ENCODE measurements at regions not wholly inside any gene's neighbourhood (a gene's known extent, or its start where the extent isn't known, plus 50 kb on each side); places are given as distances from the start of the nearest gene placed in this dataset.

- H3K4me3 ChIP-seq (ENCODE audit: low read depth, low read length), result no peak overlapping the region
- in situ Hi-C loops (cut with HindIII; ENCODE audit: low sequenced_read_pairs), result no loop called here
- no peak for DNase-seq (ENCODE audit: low read depth)
- TF ChIP-seq CTCF (IDR thresholded peaks at IDR 0.05; ENCODE audit: low read depth, low read length, missing control alignments), result no peak
Measured at GRCh38 chr18:78473563-78473962, 506.1 kb upstream of the SALL3 start.

- no peak overlapping the region for H3K4me3 ChIP-seq (ENCODE audit: low read depth, low read length)
- no peak for DNase-seq (ENCODE audit: low read depth)
- in situ Hi-C loops (cut with HindIII; ENCODE audit: low sequenced_read_pairs), result no loop called here
- TF ChIP-seq CTCF (IDR thresholded peaks at IDR 0.05; ENCODE audit: low read depth, low read length, missing control alignments), result no peak
Measured at GRCh38 chr18:78477840-78478239, 501.8 kb upstream of the SALL3 start.

DNA sequence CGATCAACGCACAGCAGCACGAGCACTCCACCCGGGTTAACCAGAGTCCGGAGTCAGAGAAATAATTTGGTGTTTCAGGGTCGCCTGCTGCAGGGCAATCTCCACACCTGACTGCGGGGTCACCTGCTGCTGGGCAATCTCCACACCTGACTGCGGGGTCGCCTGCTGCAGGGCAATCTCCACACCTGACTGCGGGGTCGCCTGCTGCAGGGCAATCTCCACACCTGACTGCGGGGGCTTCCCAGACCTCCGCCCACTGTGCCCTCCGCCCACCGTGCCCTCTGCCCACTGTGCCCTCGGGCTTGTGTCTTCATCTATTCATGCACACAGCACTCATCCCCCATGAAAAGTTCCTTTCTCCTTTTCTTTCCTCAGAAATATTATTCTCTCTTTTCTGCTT, 500.2 kb upstream of the SALL3 start:
- H3K4me3 ChIP-seq (ENCODE audit: low read depth, low read length), result no peak overlapping the region
- DNase-seq (ENCODE audit: low read depth), result no peak
- TF ChIP-seq CTCF (IDR thresholded peaks at IDR 0.05; ENCODE audit: low read depth, low read length, missing control alignments), result no peak
- in situ Hi-C loops (cut with HindIII; ENCODE audit: low sequenced_read_pairs), result no loop called here

DNA sequence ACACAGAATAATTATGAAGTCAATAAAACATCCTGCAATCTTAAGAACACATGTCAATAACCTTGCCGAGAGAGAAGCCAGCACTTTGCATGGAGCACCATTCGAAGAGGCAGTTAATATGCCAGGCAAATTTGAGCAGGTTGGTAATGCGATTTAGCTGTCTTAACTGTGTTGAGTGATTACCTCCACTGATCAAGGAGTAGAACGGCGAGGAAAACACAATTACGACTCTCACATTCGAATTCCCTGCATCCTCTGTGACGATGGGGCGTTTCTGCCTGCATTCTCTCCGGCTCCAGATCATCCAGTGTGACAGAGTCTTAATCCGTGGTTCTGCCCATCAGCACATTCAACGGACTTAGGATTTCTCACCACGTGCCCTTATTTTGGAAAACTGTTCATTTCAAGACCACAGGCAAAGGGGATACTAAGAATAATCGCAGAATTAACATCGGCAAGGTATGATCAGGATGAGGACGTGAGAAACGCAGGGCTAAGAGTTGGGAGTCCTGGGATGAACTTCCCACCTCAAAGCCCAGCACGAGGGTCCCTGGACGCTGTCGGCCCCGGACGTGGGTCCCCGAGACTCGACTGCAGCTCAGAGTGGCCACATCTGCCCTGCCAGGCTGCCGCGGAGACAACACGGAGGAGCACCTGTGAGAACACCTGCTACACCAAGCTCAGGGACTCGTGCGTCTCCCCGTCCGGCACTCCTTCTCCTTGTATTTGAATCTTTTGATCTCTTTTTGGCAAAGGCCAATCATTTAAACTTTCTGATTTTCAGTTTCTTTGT, 499.2 kb upstream of the SALL3 start:
- no peak overlapping the region for H3K4me3 ChIP-seq (ENCODE audit: low read depth, low read length)
- in situ Hi-C loops (cut with HindIII; ENCODE audit: low sequenced_read_pairs), result no loop called here
- no peak for TF ChIP-seq CTCF (IDR thresholded peaks at IDR 0.05; ENCODE audit: low read depth, low read length, missing control alignments)
- DNase-seq (ENCODE audit: low read depth), result no peak

GRCh38 chr18:78482378-78482777, 497.2 kb upstream of the SALL3 start:
- in situ Hi-C loops (cut with HindIII; ENCODE audit: low sequenced_read_pairs), result no loop called here
- no peak for DNase-seq (ENCODE audit: low read depth)
- no peak overlapping the region for H3K4me3 ChIP-seq (ENCODE audit: low read depth, low read length)
- TF ChIP-seq CTCF (IDR thresholded peaks at IDR 0.05; ENCODE audit: low read depth, low read length, missing control alignments), result no peak

- TF ChIP-seq CTCF (IDR thresholded peaks at IDR 0.05; ENCODE audit: low read depth, low read length, missing control alignments), result no peak
- in situ Hi-C loops (cut with HindIII; ENCODE audit: low sequenced_read_pairs), result no loop called here
- H3K4me3 ChIP-seq (ENCODE audit: low read depth, low read length), result no peak overlapping the region
- no peak for DNase-seq (ENCODE audit: low read depth)
Measured at GRCh38 chr18:78487649-78488048, 492.0 kb upstream of the SALL3 start.

All from astrocyte of the cerebellum (primary cell).